GM19025 (cell line): ENCODE measurements at regions not wholly inside any gene's neighbourhood (a gene's known extent, or its start where the extent isn't known, plus 50 kb on each side); places are given as distances from the start of the nearest gene placed in this dataset.

Experiments
- ATAC-seq: cut with Tn5 transposase; IDR thresholded peaks from one replicate; pipeline ENCODE4 v1.9.1; 2021; ENCODE audit warnings: mild to moderate bottlenecking, low read depth, moderate library complexity; ENCODE audit not compliant: unreplicated experiment

GRCh38 chr11:110764485-110764884 lies 52.2 kb upstream of the ARHGAP20 start:
- no peak for ATAC-seq

DNA sequence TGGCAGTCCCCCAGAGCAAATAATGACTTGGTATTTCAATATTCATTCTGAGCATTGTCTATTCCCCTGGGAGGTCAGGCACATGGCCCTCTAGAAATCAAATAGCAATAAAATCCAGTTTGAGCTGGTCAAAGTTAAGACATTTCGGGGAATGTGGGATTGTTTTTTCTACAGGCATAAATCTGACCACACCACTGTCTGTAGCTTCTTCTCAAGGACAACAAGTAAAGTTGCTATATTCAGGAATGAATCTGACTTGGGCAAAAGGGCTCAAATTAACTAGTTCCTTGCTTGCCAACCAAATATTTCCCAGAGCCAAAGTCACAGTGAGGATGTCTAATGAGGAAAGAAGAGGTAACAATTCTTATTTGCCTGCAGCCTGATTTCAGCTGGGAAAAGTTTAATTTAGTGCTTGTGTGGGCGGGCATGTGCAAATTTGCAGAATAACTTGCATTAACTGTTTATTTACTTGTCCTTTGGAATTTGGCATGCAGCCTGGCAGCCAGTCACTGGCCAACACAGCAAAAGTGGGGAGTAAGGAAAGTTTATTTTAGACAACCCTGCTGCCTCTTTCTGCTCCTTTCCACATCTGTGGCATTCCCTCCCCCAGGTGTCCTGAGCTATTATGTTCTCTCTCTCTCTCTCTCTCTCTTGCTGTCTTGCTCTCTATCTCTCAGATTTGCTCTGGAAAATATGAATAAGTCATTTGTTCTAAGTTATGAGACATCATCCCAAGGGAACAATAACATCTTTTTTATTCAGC lies 51.2 kb upstream of the ARHGAP20 start:
- ATAC-seq, result no peak

DNA sequence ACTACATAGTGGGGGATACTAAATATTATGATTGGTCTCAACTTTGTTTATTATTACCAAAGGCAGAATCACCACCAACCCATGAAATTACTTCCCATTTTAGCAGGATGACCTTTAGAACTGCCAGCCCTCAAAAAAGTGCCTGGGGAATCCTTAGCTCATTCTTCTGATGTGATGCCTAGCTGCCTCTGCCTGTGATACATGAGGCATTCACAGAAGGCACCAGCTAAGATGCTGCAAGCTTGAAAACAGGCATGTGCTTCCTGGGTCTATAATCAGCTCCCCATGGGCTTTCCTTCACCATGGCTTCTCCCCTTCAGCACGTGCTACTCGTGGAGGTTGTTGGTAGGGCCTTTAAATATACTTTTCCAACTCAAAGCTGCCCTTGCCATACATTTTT lies 50.4 kb upstream of the ARHGAP20 start:
- ATAC-seq, result no peak
